K562 (cell line): ENCODE measurements at regions not wholly inside any gene's neighbourhood (a gene's known extent, or its start where the extent isn't known, plus 50 kb on each side); places are given as distances from the start of the nearest gene placed in this dataset.

Experiments used
- FIP1L1 ChIP-seq: fragments of 200-400 bp; formaldehyde crosslinking; IDR thresholded peaks from 2 replicates; pipeline ENCODE4 v1.6.1; 2018; ENCODE audit warnings: mild to moderate bottlenecking, low read depth, low read length; ENCODE audit not compliant: poor library complexity, severe bottlenecking
- FOXM1 ChIP-seq, 2 experiments: fragments of 450-650 bp in 1 of 2; sonication (generic) in 1 of 2; formaldehyde crosslinking in 1 of 2; IDR thresholded peaks; 2 replicates each; pipeline versions ENCODE4 v1.6.1 to v1.9.0; 2017 to 2022; ENCODE audit warnings: low read depth in 2 of 2, mild to moderate bottlenecking in 2 of 2, missing genetic modification reagents in 1 of 2, moderate library complexity in 1 of 2
- RNF2 ChIP-seq: sonication (generic); IDR thresholded peaks from 2 replicates; pipeline ENCODE4 v1.6.1; 2016
- ZC3H4 ChIP-seq: sonication (generic); formaldehyde crosslinking; IDR thresholded peaks from 2 replicates; pipeline ENCODE4 v1.9.0; 2021; ENCODE audit warnings: missing genetic modification reagents, borderline replicate concordance

GRCh38 chr5:89471541-89471940 lies 588.6 kb upstream of the MEF2C start:
- no peak for TF ChIP-seq FOXM1 (IDR thresholded peaks at IDR 0.05; ENCODE audit: low read depth)
- no peak for TF ChIP-seq FOXM1 (CRISPR knock-in tag; IDR thresholded peaks at IDR 0.05; ENCODE audit: low read depth)
- no peak for TF ChIP-seq ZC3H4 (CRISPR knock-in tag)
- TF ChIP-seq FIP1L1, result no peak
- no peak for TF ChIP-seq RNF2
